T-helper 1 cell treated with Interleukin-12 subunit alpha and Interleukin-12 subunit beta and Interleukin-4 antibody, amounts not matched to agents 30 ng/mL and 1 ng/mL, for 36 hours (primary cell): ENCODE measurements at regions not wholly inside any gene's neighbourhood (a gene's known extent, or its start where the extent isn't known, plus 50 kb on each side); places are given as distances from the start of the nearest gene placed in this dataset.
"Not testable (repeated sequence)": the region's sequence is repeated elsewhere in the genome, so short reads cannot be mapped to it uniquely, and the experiment has no call there.

ENCODE experiments used
- intact Hi-C: fragments of 100-400 bp; cut with micrococcal nuclease; formaldehyde crosslinking; loops from one replicate; pipeline ENCODE4 v1.15.1; 2024

DNA sequence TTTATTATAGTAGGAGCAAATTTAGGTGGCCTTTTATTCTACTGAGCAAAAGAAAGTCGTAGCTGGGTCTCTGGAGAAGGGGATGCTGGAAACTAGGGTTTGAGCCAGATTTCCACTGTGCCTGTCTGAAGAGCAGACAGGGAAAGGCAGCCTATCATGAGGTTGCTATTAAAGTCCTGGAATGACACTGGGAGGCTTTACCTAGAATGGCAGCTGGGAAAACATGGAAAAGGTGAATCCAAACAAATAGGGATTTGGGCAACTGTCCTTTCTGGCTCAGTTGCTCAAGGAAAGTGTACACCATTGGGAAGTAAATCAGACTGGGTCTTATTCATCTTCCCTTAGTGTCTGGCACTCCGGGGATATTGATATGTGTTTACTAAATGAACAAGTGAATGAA is 154.6 kb downstream of the MTX2 start:
- intact Hi-C loops = no loop called here

DNA sequence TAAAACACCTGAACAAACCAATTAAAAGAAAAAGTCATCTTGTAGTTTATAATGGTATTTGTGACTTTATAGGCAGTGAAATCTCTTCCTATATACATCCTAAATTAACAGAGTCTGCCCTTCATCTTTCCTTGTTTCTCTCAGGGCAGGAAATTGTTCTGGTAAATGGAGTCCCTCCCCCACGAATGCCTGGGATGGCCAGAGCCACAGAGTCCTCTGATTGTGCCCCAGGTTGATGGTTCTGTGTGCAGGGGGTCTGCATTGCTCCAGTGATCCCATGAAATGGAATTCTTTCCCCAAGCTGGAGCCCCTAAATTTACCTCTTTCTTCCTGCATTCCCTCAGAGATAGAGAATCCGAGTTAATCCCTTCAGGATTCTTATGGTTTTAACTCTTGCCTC is 155.5 kb downstream of the MTX2 start:
- intact Hi-C loops = no loop called here

DNA sequence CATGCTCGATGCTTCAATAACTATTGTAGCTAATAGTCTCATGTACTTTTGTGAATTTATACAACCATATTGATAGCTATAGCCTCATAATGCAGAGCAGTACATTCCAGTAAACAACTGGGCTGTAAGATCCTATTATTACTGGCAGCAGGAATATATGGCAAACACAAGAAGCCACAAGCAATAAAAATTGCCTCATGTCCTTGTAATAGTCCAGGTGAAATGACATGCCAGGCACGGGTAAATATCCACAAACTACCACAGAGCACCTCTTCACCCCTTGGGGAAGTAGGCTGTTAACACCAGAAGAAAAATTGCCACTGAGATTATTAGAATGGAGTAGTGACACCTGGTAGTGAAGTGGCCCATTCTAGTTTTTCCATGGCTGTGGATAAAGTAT is 158.3 kb downstream of the MTX2 start:
- intact Hi-C loops = no loop called here

DNA sequence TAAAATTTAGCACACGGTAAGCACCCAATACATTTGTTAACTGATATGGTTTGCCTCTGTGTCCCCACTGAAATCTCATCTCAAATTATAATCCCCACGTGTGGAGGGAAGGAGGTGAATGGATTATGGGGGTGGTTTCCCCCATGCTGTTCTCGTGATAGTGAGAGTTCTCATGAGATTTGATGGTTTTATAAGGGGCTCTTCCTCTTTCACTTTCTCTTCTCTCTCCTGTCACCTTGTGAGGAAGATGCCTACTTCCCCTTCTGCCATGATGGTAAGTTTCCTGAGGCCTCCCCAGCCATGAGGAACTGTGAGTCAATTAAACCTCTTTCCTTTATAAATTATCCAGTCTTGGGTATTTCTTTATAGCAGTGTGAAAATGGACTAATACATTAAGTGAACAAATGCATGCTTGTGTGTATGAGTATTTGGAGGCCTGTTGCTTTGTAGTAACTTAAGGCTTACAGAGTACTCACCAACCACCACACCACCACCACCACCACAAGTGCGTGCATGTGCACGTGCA is 159.8 kb downstream of the MTX2 start:
- intact Hi-C loops = not testable (repeated sequence)

DNA sequence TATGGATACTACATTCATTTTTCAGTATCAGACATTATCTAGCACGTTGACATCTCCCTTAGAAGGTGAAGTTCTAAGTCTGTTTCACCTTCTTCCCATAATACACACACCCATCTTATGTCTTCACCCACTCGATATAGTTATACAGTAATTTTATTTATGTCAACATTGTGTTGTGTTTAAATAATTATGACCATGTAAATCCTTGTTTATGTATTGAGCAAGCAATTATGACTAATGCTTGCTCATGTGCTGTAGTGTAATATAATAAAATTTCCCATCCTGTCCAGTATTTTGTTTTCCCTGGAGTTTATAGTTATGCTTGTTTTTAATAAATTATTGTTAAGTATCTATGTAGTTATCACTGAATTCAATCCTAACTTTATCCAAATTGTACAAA is 163.2 kb downstream of the MTX2 start:
- intact Hi-C loops = no loop called here

DNA sequence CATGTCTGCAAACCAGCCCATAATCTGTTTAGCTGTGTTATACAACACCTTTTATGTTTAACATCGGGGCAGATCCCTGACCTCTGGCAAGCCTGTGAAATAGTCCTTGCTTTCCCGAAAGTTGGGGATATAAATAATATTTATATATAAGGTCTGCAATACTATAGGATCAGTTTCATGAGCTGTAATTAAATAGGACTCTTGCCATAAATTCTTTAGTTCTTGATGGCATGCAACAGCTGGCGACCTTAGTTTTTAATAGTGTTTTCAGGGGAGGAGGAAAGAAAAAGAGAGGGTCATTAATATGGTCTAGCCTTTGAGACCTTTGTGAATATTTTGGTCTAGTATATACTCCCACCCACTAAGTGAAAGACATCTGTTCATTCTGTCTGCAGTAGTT is 166.5 kb downstream of the MTX2 start:
- intact Hi-C loops = no loop called here

DNA sequence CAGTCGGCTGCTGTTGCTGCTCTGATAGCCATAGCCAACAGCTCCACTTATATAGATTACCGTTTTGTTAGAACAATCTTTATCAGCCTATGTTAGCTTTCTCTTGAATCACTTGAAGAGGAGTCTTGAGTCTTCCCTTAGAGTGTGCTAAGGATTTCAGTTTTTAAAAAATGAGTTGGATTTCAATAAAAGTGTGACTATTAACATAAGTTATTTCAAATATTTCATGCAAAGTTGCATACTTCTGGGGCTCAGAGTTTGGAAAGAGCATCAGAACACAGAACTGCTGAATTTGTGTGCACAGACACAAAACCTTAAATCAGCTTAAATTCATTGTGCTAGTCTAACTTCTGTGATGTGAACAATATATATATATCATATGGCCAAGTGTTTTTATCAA is 174.7 kb downstream of the MTX2 start:
- intact Hi-C loops = no loop called here

DNA sequence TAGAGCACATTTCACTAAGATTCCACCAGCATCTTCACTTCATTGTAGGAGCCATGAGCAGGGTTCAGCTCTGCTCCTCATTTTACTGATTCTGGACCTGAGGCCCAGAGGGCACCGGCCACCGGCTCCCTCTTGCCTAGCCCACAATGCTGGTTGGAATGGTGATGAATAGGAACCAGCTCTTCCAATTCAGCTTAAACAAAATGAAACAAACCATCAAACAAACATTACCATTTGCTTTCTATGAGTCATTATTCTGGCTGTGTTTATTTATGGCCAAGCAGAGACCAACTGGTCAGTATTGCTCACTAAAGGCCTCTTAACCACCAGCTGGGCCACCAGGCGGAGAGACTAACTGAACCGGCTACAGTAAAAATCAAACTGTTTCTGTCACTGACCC is 176.7 kb downstream of the MTX2 start:
- intact Hi-C loops = no loop called here

DNA sequence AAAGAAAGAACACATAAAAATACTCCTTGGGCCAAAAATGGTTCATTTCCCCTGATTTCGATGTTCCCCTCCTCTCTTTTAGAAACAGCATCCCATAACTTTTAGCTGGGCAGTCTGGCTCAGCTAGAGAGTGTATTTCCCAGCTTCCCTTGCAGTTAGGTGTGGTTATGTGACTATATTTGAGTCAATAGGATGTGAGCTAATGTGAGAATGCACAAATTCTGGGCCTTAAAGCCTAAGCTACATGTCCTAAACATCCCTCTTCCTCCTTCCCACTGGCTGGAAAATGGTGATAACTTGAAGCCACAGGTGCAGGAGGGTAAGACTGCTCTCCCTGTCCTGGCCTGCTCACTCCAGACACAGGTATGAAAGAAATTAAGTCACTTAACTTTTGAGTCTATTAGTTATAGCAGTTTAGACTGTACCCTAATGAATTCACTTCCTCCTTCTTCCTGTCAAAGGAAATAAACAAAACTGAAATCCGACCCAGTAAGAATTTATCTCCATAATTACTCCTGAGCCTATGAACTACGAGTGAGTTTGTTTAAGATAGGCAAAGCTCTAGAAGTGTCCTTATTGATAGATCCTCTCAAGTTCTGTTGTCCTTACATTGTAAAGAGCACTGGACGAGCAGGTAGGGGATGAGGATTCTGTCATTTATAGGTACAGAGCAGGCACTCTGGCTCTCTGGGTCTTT is 177.6 kb downstream of the MTX2 start:
- intact Hi-C loops = no loop called here

DNA sequence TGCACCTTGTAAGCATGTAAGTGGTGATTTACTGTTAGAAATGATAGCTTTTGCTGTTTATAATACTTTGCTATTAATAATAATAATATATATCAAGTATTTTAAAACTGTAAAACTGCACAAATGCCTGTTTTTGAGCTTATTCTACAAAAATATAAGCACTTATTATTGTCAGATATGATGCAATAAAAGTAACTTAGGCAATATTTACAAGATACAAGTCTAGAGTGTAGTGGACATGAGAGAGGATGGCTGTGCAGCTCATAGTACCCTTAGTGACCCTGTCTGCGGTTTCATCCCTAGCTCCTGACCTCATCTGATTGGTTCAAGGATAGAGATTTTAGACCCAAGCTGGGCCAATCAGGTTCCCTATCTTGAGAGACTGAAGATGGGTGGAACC is 178.4 kb downstream of the MTX2 start:
- intact Hi-C loops = no loop called here

DNA sequence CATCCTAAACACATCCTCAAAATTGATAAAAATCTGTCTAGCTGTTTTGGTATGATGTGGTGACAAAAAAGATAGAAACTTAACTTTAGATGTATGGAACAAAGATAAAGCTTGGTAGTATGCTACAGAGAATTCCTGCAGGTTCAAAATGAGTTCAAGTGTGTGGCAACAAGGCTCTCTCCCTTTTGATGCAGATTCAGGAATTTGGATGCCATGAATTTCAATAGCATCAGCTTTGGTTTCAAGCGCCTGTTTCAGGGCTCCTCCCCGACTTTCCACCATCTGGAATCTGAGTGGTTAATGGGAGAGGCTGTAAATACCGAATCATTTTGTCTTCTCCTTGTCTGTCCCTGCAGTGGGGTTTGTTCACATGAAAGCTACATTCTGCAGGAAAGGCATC is 180.6 kb downstream of the MTX2 start:
- intact Hi-C loops = no loop called here

DNA sequence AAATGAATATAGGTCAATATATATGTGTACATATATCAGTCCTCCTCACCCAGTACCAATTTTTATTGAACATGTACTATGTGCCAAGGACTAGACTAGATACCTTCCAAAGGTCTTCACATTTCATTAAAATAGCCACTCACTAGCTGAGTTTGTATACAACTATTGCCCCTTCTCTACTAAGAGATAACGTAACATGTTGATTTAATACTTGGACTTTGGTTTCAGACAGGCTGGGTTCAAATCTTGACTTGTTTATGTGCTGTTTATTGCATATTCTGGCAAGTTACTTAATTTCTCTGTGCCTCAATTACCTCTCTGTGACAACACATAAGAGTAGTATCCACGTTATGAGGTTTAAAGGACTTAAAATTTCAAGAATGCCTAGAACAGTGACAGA is 184.5 kb downstream of the MTX2 start:
- intact Hi-C loops = no loop called here

DNA sequence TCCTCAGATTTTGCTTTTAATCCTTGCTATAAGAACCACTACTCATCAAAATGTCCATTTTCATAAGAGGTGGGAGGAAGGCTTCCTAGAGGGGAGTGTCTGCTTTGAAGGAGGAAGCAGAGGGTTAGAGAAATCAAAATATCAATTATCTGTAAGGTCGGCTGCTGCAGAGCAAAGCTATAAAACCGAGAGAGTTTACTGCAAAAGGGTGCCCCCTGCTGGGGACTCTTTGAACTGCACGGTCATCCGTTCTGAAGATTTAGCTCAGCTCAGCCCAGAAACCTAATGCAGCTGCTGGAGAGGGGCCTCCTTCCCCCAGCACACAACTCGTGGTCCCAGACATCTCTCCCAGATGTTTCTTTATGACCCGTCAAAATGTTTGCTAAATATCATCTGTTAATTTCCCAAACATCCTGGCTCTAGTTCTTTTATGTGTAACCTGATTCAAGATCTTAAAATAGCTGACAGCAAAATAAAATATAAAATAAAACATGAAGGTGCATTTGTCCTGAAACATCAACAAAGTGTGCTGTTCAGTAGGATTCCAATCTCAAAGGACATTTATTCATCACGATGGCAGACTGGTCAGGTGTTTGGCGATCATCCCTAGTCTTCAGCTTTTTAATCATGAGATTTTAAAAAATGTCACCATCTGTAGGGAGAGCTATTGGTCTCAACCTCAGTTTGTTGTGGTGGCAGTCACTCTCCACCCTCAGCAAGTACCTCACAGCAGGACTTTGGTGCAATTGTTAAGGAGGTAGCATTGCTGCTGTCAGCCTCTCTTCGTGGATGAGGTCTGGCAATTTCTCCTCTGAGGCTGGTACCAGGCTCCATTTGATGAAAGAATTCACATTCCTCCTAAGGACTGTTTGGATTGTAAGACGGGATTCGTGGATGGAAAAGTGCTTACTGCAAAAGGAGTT is 185.9 kb downstream of the MTX2 start:
- intact Hi-C loops = loop anchor here (1.0 to 5.0 kb wide), 8 partner anchors 18 to 692 kb away; partner anchors contain the start of genes HOXD1 and MTX2

DNA sequence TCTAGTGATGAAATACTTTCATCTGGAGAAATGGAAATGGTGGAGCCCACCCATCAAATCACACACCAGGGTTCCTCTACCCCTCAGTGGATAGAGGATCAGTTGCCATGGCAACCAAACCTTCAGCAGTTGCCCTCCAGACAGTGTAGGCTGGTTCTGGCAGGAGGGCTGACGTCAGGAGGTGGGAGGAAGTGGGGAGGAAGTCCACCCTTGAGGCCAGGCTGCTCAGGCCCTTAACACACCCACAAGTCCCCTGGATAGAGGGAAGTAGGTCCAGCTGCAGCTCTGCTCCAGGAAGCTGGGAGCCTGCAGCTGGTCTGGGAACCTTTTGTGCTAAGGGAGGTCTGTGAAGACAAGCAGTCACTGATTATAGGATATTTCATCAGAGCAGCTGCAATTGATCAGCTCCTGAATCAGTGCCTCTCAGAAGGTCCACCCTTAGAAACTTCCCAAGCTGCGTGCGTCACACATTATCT is 186.6 kb downstream of the MTX2 start:
- intact Hi-C loops = loop anchor here (1.0 to 5.0 kb wide), 8 partner anchors 17 to 691 kb away; partner anchors contain the start of genes HOXD1 and MTX2

DNA sequence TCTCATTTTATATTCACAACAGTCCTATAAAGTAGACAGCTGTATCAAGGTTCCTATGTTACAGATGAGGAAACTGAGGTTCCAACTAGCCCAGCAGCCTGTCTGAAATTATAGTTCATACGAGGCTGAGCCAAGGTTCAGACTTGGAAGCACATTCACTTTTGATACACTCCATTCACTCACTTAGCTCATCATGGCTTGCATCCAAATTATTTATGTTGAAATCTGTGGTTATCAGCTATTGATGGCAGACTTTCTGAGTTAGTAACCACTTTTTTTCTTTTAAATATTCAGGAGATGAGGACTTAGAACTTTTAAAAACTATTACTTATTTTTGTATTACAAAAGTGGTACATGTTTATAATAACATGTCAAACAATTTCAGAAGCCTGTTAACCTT is 188.2 kb downstream of the MTX2 start:
- intact Hi-C loops = loop anchor here (5.0 kb wide), 1 partner anchor 270 kb away; the partner anchor contains the start of gene HOXD1

DNA sequence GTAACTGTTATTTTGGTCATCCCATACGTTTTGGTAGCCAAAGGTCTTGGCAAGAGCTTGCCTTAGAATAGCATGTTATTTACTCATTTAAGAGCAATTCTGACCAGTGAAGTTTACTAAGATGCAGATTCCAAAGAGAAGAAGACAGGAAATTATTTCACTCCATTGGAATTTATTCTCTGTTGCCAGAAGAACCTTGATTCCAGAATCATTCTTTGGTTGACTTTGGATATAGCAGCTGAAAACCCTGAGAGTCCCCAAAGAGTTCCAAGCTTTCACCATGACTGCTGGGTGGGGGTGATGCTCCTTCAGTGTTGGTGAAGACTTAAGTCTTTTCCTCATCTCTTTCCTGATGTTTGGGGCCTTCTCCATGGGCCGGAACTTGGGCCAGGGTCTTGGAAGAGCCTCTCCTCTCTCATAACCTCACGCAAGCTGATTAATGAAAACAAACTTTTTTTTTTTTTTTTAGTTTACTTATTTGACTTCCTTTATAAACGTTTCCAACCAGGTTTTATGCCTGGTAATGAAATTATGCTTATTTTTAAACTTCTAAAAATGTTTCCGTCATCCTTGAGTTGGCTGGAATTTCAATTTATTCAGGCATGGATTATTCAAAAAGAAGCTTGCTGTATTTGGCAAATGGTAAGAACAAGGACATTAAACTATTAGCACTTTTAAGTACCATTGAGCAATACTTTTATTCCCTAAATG is 192.0 kb downstream of the MTX2 start:
- intact Hi-C loops = no loop called here

DNA sequence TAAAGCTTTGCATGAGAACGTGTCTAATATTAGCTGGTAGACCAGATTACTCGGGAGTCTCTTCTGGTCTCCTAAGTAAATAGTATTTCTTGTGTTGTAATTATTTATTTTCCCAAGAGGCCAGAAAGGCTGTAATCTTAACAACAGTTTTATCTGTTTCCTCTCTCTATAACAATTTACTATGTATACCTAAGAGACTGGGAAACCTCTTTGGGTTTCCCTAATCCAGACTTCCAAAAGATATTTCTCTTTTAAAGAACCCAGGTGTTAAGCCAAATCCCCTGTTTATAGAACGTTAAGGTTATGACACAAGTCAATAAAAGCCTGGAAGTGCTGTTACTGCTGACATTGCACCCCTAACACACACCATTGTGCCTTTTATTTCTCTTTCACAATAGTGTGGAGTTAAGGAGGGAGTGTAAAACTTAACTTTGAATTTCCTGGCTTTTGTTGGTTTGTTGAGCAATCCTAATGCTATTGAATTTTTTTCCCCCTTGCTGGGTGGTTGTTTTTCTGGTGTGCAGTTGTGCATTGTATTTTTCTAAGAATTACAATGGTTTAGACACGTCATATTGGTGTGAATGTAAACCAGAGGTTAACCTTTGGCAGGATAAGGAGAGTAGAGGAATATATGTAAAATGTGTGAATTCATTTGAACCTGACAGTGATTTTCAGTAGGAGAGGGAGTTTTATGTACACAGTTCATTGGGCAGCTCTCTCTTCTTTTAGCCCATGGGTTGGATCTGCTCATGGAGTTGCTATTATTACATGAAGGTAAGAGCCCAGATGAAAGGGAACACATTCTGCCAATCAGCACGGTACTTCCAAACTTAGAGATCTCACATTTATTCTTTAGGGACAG is 192.8 kb downstream of the MTX2 start:
- intact Hi-C loops = no loop called here

DNA sequence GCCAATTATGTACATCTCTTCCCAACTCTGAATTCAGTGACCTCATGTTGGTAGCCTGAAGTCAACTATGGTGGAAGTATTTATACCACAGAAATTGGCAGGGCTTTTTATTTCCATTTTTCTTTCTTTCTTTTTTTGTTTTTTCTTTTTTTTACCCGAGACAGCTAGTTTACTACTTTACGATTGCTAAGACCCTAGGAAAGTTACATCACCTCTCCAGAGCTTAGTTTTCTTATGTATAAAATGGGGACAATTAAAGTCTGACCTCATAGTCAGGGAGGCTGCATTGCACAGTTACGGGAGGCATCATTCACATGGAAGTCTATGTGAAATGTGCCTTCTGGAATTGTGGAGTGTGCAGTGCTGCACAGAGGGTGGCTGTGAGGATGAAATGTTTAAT is 194.3 kb downstream of the MTX2 start:
- intact Hi-C loops = no loop called here

DNA sequence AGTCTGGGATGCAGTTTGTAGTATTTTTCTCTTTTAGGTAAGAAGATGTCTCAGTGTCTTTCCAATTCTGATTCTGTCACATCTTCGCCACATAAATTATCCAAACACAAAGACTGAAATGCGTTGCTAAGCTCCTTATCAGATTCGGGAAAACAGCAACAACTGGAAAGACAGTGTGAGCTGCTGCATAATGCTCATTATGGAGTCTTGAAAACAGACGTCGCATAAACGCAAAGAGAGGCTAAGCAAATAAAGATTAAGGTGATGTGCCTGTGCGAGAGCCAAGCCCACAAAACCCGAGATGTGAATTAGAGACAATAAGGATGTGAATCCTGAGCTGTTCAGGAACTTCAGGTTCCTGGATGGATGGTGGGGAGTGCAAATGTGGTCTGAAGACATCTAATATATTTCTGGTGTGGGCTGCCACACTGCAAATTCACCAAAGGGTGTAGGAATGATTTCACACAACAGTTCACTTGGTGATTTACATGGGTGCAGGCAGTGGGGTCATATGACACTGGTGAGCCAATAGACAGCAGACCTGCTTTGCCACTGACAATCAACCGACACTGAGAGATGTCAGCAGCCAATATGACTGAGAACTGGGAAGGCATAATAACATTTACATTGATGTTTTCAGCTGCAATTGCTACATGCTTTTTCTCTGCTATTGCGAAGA is 195.8 kb downstream of the MTX2 start:
- intact Hi-C loops = no loop called here

DNA sequence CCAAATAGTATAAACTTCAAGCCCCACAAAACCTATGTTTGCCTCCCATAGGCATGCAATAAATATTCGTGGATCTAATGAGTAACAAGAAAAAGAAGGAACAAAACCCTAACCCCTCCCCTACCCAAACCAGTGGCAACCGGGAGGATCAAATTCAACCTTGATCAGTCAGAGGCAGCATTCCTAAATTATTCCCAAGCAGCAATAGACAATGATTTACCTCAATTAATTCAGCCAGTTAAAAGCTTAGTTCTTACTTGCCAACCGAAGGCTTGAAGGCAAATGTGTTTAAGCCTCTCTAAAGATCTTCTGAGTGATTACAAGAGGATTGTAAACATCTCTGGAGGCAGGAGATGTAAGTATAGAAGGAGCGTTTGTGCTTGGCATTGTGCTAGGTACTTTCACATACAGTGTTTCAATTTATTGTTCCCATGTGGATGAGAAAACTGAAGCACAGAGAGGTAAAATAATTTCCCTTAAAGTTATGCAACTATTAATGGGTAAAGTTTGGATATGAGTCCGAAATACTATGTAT is 197.7 kb downstream of the MTX2 start:
- intact Hi-C loops = no loop called here
